CD4-positive, alpha-beta T cell (primary cell): ENCODE measurements at regions not wholly inside any gene's neighbourhood (a gene's known extent, or its start where the extent isn't known, plus 50 kb on each side); places are given as distances from the start of the nearest gene placed in this dataset.

Experiments
- ATAC-seq: fragments of 200-7000 bp; cut with Tn5 transposase; one replicate; pipeline ENCODE4 v1.10.0; 2022; ENCODE audit warnings: mild to moderate bottlenecking; ENCODE audit not compliant: poor library complexity
- CTCF ChIA-PET: fragments of 350-600 bp; sonication (Branson Sonifier 250); formaldehyde crosslinking; loops from one replicate; lab custom pipeline; 2021; ENCODE audit warnings: antibody characterized with exemption, inconsistent platforms; lab: Charles Lee
- POLR2A ChIA-PET: fragments of 350-600 bp; sonication (Branson Sonifier 250); formaldehyde crosslinking; loops from one replicate; lab custom pipeline; 2021; ENCODE audit warnings: antibody characterized with exemption, inconsistent platforms; lab: Charles Lee
- DNase-seq, 14 experiments: peaks; one replicate each; pipeline ENCODE4 v3.0.0-alpha.2; 2013 to 2020; ENCODE audit warnings: mixed read lengths in 2 of 14
- H3K27ac ChIP-seq, 2 donors: one replicate each; pipeline versions ENCODE4 v1.5.1 to v1.7.0; 2013; ENCODE audit warnings: low read length in 2 of 2, low read depth in 1 of 2, mild to moderate bottlenecking in 1 of 2
- H3K27me3 ChIP-seq, 2 experiments: 1 replicate in 1 of 2; 2 replicates in 1 of 2; pipeline versions ENCODE4 v1.6.1 to v1.7.0; 2013; ENCODE audit warnings: low read length in 2 of 2, control low read depth in 1 of 2, mild to moderate bottlenecking in 1 of 2, moderate library complexity in 1 of 2; ENCODE audit not compliant: insufficient read depth in 2 of 2, control insufficient read depth in 1 of 2
- H3K36me3 ChIP-seq: one replicate; pipeline ENCODE4 v1.6.1; 2013; ENCODE audit warnings: low read length, control low read depth; ENCODE audit not compliant: insufficient read depth
- H3K4me1 ChIP-seq: one replicate; pipeline ENCODE4 v1.6.1; 2013; ENCODE audit warnings: low read length, control low read depth; ENCODE audit not compliant: insufficient read depth
- H3K4me3 ChIP-seq: one replicate; pipeline ENCODE4 v1.5.1; 2013; ENCODE audit warnings: mild to moderate bottlenecking, low read length, moderate library complexity
- H3K9me3 ChIP-seq, 2 experiments: 1 replicate in 1 of 2; 2 replicates in 1 of 2; pipeline versions ENCODE4 v1.6.1 to v1.7.0; 2013; ENCODE audit warnings: low read length in 2 of 2, mild to moderate bottlenecking in 2 of 2, control low read depth in 1 of 2, moderate library complexity in 1 of 2; ENCODE audit not compliant: control insufficient read depth in 1 of 2, insufficient read depth in 1 of 2
- H3K27ac Mint-ChIP-seq: one replicate; pipeline ENCODE4 v1.8.0; 2020; ENCODE audit warnings: mixed read lengths
- H3K27me3 Mint-ChIP-seq: one replicate; pipeline ENCODE4 v1.8.0; 2021; ENCODE audit warnings: mixed read lengths
- H3K36me3 Mint-ChIP-seq: one replicate; pipeline ENCODE4 v1.8.0; 2021; ENCODE audit warnings: low read depth, mixed read lengths
- H3K4me1 Mint-ChIP-seq: one replicate; pipeline ENCODE4 v1.8.0; 2021; ENCODE audit warnings: low read depth, mixed read lengths
- H3K4me3 Mint-ChIP-seq: one replicate; pipeline ENCODE4 v1.8.0; 2020; ENCODE audit warnings: mild to moderate bottlenecking, mixed read lengths
- H3K9me3 Mint-ChIP-seq: one replicate; pipeline ENCODE4 v1.8.0; 2020; ENCODE audit warnings: mixed read lengths
- intact Hi-C, 2 experiments: fragments of 100-400 bp; cut with DNase I in 1 of 2; cut with micrococcal nuclease in 1 of 2; formaldehyde crosslinking; loops; one replicate each; pipeline versions ENCODE4 v1.15.1 to v1.9.0; 2023 to 2025; cut with DNase I, micrococcal nuclease
- TF ChIP-seq, protein P1 (sequence below): fragments of 200-600 bp; IDR thresholded peaks from one replicate; pipeline ENCODE4 v1.8.0; 2022; ENCODE audit warnings: antibody characterized with exemption, mild to moderate bottlenecking

DNA sequence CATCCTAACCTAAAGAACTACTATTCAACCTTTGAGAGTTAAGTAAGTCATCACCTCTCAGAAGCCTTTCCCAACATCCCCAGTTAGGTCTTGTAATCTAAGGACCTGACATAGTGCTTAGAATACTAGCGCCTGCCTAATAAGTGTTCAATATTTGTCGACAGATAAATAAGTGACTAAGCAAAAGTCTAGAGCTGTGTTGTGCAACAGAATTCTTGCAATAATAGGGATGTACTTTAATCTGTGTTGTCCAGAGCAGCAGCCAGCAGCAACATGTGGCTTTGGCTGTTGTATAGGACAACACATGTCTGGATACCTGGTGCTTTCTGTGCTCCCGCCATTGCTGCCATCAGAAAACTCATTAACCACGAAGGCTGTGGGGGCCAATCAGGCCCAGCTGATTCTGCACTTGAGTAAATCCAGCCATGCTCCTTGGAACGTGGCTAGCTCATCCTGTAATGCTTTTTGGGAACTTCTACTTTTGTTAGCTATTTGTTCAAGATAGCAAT lies 66.8 kb upstream of the NTM start:
- Histone ChIP-seq H3K4me1 (no peaks in the 10 kb centered on the region), H3K9me3 (peaks cover 0 to 13% of the 10 kb centered on the region in 2 experiments), H3K27me3 (peaks cover 0 to 10% of the 10 kb centered on the region in 2 experiments), H3K27ac (no peak overlapping the region), H3K36me3 (no peaks in the 10 kb centered on the region), H3K4me3 (no peak overlapping the region)
- ChIA-PET CTCF (no interaction called here), POLR2A (no interaction called here)
- DNase-seq (no peak), ATAC-seq (no peak)
- no peak overlapping the region for H3K27ac Mint-ChIP-seq
- peaks cover 5% of the 10 kb centered on the region for H3K9me3 Mint-ChIP-seq
- peaks cover 8% of the 10 kb centered on the region for H3K27me3 Mint-ChIP-seq
- intact Hi-C loops = no loop called here
- TF ChIP-seq, protein P1, sequence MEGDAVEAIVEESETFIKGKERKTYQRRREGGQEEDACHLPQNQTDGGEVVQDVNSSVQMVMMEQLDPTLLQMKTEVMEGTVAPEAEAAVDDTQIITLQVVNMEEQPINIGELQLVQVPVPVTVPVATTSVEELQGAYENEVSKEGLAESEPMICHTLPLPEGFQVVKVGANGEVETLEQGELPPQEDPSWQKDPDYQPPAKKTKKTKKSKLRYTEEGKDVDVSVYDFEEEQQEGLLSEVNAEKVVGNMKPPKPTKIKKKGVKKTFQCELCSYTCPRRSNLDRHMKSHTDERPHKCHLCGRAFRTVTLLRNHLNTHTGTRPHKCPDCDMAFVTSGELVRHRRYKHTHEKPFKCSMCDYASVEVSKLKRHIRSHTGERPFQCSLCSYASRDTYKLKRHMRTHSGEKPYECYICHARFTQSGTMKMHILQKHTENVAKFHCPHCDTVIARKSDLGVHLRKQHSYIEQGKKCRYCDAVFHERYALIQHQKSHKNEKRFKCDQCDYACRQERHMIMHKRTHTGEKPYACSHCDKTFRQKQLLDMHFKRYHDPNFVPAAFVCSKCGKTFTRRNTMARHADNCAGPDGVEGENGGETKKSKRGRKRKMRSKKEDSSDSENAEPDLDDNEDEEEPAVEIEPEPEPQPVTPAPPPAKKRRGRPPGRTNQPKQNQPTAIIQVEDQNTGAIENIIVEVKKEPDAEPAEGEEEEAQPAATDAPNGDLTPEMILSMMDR = no peak
- no peaks in the 10 kb centered on the region for H3K4me1 Mint-ChIP-seq
- no peaks in the 10 kb centered on the region for H3K36me3 Mint-ChIP-seq
- H3K4me3 Mint-ChIP-seq = no peak overlapping the region

DNA sequence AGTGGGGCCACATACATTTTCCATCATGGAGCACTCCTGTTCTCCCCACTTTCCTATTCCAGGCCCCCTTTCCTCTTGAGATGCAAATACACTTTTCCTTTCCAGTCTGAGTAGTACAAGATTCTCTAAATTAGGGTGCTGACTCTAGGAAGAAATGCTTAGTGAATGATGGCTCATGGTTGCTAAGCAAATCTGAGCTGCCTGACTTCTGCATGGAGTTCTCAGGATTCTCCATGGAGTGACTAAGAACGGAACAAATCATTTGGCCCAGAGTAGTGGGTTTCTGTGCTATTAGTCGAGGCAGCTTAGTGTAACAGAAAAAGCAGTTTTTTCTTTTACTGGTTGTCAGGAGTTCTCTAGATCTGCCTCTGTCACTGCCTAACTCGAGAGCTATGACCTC lies 65.4 kb upstream of the NTM start:
- DNase-seq = no peak
- H3K36me3 ChIP-seq = no peaks in the 10 kb centered on the region
- Mint-ChIP-seq H3K36me3 (no peaks in the 10 kb centered on the region), H3K4me1 (no peaks in the 10 kb centered on the region), H3K27ac (no peak overlapping the region), H3K4me3 (no peak overlapping the region), H3K9me3 (peaks cover 5% of the 10 kb centered on the region), H3K27me3 (peaks cover 3% of the 10 kb centered on the region)
- no peak for ATAC-seq
- TF ChIP-seq, protein P1 = no peak
- POLR2A ChIA-PET = no interaction called here
- CTCF ChIA-PET = no interaction called here
- H3K4me3 ChIP-seq = no peak overlapping the region
- H3K9me3 ChIP-seq = peaks cover 0 to 8% of the 10 kb centered on the region in 2 experiments
- peaks cover 0 to 7% of the 10 kb centered on the region in 2 experiments for H3K27me3 ChIP-seq
- no peaks in the 10 kb centered on the region for H3K4me1 ChIP-seq
- no peak overlapping the region for H3K27ac ChIP-seq
- intact Hi-C loops = no loop called here

DNA sequence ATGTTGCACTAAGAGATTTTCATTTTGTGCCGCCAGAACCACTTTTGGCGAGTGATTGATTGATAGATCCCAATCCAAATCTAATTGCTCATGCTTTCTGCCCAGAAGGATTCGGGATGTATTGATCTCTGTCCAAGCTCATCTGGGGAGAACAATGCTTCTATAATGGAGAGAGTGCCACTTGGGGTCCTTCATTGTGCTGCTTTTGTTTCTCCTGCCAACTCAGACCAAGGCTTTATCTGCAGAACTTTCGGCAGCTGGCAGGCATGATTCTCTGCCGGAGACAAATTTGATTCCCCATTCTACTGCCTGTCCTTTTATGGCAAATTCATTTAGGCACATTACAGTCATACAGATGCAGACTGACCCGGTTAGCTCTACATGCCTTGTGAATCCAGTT lies 62.9 kb upstream of the NTM start:
- no peak for ATAC-seq
- Histone ChIP-seq H3K9me3 (peaks cover 0 to 4% of the 10 kb centered on the region in 2 experiments), H3K27ac (no peak overlapping the region), H3K36me3 (no peaks in the 10 kb centered on the region), H3K4me3 (no peak overlapping the region), H3K27me3 (no peaks in the 10 kb centered on the region), H3K4me1 (no peaks in the 10 kb centered on the region)
- no peak for DNase-seq
- no peaks in the 10 kb centered on the region for H3K36me3 Mint-ChIP-seq
- H3K4me3 Mint-ChIP-seq = no peak overlapping the region
- CTCF ChIA-PET = no interaction called here
- H3K9me3 Mint-ChIP-seq = peaks cover 5% of the 10 kb centered on the region
- POLR2A ChIA-PET = no interaction called here
- TF ChIP-seq, protein P1 = no peak
- intact Hi-C loops = no loop called here
- peaks cover 3% of the 10 kb centered on the region for H3K27me3 Mint-ChIP-seq
- H3K27ac Mint-ChIP-seq = no peak overlapping the region
- H3K4me1 Mint-ChIP-seq = no peaks in the 10 kb centered on the region
